T-helper 2 cell treated with Interferon-gamma antibody and Interleukin-4, amounts not matched to agents 100 ng/mL and 5 ng/mL, for 36 hours (primary cell): ENCODE measurements at regions not wholly inside any gene's neighbourhood (a gene's known extent, or its start where the extent isn't known, plus 50 kb on each side); places are given as distances from the start of the nearest gene placed in this dataset.

Experiments used
- intact Hi-C: fragments of 100-400 bp; cut with micrococcal nuclease; formaldehyde crosslinking; loops from one replicate; pipeline ENCODE4 v1.15.1; 2023

DNA sequence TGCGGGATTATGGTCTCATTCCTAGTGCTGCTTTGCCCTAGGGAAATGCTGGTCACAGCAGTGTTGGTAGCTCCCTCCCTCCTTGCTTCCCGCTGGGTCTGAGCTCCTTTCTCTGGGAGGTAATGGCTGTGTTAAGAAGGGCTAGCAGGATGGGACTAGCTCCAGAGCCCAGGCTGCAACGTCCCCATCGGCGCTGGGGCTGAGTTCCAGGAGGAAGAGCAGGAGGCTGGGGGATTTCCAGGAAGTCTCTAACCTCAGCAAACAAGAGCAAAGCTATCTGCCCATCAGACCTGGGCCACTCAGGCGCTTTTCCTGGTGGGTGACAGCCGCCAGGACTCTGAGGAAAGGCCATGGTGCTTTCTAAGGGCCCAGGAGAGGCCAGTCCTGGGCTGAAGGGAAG, 174.2 kb downstream of the DLL1 start:
- intact Hi-C loops: no loop called here

DNA sequence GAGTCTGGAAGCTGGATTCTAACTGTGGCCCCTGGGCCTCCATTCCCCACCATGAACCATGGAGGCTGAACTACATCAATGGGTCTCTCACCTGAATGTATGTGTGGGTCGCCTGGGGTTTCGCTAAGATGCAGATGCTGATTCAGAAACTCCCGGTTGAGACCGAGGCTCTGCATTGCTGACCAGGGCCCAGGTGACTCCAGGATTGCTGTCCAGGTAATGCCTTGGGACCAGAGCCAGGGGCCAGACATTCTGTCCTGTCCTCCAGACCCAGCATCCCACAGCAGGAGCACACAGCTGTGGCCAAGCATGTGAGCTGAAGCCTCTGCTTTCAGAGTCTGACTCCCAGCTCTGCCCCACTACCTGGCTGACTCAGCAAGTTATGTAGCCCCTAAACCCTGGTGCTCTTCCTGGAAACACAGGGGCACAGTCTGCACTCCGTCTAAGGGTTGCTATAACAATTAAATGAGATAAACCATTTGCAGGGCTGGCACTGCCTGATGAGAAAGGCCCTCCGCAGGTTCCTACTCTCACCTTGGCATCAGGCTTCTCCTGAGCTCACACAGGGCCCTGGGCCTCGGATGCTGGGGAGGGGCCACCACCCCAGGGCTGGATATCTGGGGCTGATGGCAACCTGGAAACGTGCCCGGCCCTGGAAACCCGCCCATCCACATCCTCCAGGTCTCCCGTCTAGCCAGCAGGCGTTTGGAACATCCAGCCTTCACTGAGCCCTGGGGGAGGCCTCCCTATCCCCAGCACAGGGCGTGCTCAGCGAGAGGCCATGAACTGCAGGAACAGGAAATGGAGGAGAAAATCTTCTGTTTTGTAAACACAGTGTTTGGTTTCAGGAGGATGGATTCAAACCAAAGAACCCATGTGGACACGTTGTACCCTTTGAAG, 175.7 kb downstream of the DLL1 start:
- intact Hi-C loops: no loop called here

DNA sequence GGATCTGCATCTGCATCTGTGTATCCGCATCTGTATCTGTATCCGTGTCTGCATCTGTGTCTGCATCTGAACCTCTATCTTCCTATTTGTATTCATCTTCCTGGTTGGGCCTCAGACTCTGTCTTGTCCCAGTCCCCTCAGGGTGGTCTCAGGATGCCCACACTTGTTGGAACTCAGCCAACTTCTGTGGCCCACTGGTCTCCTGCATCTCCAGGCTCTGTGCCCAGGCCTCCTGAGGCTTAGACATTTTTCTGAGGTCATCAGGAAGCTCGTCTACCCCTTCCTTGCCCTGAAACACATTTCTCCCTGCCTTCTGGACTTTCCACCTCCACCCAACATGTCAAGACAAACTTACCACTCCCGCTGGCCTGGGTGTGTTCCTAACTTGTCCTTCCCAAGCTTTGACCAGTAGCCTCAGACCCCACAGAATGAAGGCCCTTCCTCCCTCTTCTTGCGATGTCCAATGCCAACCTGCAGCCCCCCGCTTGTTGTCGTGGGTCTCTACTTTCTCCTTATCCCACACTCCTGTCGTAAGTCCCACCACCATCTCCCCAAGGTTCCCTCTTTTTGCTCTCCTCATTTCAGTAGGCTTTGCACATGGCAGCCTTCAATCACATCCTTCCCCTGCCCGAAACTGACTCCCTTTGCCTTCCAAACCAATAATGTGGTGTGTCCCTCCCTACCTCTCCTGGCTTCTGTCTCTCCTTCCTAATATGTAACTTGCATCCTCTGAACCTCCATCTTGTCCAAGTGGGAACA, 176.5 kb downstream of the DLL1 start:
- intact Hi-C loops: no loop called here

DNA sequence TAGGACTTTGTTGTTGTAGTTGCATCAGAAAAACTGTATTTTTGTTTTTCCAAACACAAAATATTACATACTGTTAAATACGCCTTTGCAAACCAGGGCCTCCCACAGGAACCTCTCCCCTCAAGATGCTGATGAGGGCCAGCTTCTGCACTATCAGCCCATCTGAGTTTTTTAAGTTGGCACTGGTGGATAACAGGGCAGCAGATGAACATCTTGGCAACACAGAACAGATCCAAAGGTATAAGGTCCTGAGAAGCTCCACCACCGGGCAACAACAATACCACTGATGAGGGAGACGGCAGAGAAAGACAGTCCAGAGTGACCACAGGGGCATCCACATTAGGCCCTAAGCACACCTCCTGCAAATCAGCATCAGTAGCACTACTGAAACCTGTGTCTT, 177.7 kb downstream of the DLL1 start:
- intact Hi-C loops: no loop called here

DNA sequence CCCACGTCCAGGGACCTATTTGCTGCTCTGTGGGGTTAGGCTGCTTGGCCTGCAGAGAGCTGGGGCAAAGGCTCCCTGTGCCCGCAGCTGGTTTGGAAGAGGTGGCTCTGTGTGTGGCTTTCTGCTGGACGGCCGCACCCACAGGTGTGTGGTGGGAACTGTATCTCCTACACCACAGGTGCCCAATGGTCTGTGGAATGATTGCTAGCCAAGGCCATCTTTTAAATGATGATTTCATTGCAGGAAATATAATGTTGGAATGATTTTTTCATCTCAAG, 178.4 kb downstream of the DLL1 start:
- intact Hi-C loops: no loop called here

DNA sequence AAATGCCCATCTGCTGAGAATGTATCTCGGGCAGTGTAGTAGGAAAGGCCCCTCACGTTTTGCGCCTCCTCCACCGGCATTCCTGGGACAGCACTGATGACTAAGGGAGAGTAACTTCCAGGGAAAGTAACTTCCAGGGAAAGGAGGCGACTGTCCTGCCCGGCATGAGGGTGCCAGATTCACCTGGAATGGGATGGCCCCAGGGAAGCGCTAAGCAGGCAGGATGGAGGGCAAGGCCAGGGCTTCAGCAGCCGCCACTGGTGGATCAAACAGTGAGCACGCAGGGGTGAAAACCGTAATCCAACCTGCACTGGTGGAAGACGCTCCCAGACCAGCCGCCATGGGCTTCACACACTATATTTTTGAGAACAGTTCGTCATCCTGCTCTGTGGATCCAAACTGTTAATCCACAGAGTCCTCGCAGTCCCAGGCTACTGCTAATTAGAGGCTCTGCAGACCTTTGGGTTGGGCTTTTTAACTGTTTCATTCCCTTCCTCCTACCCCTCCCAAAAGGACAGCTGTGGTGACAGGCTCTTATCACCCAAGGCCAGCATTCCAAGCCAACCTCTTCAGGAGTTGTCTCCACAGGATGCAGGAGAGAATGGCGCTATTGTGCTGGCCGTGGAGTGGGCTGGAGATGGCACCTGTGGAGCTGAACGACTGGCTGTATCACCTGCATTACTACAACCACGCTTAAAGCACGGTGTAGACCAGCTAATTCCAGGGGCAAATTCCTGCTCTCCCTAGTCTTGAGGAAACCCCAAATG, 178.9 kb downstream of the DLL1 start:
- intact Hi-C loops: no loop called here

DNA sequence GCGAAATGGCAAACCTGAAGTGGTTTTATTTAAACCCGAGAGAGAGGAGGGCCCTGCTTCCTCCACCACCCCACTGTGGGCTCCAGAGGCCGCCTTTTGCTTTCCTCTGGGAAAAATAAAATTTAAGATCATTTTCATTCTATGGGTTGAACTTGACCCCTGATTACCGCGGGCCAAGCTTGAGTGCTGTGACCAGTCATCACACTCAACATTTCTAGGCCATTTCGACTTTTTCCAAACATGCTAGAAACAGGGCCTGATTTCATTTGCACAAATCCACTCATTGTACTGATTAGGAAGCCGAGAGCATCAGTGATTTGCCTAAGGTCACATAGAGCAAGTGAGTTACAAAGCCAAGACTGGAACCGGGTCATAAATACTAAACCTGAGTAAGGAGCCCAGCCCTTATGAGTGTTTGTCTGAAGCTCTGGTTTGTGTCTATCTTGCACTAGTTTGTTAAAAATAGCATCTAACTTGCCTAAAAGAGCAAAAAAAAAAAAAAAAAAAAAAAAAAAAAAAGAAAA, 179.7 kb downstream of the DLL1 start:
- intact Hi-C loops: no loop called here

DNA sequence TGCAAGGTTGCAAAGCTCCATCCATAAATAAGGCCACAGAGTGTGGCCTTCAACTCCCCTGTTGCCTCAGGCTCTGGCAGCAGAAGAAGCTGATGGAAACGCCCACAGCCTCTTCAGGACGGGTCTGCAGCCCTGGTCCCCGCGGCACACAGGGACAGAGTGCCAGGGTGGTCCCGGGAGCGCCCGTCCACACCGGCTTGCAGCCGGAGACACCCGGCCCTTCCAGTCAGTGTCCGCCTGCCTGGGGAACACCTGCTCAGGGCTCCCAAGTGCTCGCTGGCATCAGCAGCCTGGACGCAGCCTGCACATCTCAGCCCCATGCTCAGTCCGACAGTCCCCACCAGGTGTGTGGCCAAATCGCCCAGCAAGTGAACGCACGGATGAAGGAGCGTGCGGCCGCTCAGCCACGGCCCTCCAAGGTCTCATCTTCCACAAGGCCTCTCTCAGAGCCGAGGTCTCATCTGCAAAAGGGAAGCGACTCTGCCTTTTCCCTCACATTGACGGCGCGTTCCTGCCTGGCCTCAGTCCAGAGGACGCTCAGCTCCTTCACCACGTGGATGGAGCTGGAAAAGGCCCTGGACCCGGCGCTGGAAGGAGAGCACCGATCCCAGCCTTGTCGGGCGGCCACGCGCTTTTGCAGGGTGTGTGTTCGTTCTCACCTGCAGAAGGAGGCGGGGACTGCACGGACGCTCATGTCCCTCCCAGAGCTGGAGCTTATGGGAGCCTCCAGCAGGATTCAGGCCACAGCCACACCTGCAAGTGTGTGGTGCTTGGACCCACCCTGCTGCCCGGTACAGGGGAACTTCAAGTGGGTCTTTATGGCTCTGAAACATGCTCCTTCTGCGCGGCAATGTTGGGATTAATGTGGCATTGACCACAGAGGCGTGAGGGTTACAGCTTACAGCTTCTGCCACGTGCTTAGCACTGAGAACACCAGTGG, 180.4 kb downstream of the DLL1 start:
- intact Hi-C loops: no loop called here

DNA sequence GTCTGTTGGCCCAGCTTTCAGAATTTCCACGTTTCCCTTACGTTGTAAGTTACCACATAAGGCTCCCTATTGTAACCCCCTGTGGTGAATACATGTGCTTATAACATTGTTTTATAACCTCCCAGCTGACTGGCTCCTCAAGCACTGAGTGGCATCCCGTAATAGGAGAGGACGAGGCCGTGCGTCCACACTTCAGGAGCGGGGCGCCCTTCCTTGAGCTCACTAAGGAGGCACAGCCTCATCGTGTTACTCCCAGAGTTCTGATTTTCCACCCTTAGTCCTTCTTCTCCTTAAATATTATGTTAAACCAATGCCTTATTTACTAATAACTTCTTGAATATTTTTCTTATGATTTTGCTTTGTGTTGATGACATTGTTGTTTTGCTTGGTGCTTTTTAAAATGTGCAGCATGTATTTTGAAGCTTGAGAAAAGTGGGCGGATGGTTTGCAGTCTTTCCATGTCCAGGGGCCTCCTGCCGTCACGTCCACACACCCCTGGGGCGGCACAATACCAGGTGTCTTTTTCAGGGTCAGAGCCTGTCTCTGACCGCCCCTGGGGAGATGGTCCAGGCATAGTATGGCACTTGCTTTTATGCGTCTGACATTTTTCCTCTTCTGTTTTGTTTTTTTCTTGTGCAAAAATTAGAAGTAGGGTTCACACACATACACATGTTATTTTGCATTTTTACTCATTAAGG, 181.8 kb downstream of the DLL1 start:
- intact Hi-C loops: no loop called here

DNA sequence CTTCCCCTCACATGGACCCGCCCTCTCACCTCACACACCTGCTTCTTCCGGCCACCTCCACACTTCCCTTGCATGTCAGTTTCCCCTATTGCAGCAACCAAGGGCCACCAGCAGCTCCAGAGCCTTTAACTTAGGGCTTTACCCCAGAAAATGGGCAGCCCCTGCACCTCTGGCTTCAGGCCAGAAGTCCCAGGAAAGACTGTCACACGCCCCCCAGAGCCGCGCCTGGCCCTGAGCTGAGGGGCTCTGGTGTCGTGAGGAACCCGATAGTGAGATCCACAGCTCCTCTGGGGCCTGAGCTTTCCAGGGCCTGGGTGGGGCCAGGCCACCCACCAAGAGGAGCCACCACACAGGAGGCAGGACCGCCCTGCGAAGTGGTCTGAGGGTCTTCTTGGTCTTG, 182.4 kb downstream of the DLL1 start:
- intact Hi-C loops: no loop called here

DNA sequence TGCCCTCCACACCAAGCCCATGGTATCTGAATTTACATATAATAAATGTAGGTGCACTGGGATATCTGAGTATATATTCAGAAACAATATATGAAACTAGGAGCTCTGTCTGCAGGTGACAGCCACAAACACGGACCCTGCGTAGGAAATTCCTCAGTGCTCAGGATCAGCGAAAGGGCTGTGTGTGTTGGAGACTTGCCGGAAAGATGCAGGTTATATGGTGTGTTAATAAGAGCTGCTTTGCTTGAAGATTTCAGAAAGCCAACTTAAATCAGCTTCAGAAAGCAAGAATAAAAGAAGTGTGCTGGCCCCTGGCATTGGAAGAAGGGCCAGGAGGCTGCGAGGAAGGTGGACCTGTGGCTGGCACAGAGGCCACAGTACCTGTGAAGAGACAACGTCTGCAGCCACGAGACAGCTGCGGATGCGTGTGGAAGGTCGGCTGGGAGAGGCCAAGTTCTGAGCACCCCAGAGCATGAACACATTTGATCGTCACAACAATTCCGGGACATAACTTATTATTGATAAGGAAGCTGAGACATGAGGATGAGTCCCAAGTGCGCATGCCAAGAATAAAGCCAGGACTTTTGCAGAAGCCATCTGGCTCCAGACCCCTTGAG, 183.2 kb downstream of the DLL1 start:
- intact Hi-C loops: no loop called here

DNA sequence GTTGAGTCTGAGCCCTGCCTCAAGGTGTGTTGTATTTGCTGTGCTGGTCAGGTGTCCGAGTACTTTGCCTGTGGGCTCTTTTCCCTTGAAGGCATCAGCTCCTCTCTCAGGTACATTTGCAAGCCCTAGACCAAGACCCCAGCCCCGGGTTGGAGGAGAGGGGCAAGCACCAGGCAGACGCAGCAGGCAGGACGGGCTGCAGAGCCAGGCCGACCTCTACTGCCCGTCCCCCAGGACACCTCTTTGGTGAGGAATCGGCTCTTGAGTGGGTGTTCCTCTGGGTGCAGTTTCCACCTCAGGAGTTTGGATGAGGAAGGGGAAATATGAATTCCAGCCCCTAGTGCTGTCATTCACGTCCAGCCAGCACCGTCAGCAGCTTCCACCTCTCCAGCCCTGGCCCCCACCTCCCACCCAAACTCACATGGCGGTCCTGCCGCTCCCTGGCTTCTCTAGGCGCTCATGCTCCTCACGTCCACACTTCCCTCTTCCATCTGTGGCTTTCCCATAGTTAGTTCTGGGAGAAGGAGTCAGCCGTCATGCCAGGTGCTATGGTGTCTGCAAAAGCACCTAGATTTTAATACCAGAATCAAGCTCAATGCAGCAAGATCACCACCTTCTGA, 183.9 kb downstream of the DLL1 start:
- intact Hi-C loops: no loop called here

DNA sequence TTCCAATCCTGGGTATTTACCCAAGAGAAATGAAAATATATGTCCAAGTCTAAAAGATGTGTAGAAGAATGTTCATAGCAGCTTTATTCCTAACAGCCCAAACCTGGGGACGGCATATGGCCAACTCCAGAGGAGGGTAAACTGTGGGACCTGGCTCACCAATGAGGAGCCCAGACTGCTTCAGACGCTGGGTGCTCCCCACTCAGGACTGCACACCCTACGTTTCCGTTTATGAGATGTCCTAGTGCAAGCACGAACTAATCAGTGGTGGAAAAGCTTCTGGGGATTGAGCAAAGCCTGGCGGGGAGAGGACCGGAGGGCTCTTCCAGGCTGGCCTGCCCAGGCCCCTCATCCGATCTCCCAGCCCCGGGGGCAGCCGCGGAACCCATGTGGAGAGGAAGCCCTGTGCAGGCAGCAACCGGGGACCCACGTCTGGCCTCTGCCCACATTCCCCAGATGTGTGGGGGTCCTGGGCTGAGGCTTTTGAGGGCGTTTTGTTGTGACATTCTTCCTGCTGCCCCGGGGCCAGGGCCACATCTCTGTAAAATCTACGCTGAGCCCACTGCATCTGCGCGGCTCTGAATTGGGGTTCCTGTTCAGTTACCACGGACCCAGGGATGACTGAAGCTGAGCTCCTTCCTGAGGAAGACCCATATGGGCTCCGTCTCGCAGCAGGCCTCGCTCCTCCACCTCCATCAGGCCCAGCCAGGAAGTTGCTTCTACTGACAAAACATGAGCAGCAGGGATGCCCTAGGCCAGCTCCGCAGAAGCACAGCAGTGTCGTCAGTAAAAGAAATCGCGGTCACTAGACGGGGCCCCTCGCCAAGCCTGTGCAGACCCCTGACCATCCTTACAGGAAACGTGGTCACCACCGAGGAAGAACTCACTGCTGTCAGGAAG, 188.0 kb downstream of the DLL1 start:
- intact Hi-C loops: no loop called here

DNA sequence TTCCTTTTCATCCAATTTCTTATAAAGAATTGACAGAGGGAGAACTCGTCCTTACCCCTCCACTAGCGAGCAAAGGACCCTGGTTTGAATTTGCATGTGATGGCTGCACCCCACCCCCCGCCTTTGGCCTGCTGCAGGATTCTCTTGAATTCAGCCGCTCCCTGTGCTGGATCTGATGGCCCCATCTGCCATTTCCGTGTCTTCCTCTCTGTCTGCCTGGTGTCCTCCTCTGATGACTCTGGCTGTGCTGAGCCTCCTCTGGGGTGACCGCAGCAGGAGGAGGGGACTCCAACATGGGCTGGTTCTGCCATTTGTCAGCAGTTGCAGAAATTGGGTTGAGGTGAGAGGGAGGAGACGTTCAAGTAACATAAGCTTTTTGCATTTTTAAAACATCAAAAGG, 188.8 kb downstream of the DLL1 start:
- intact Hi-C loops: no loop called here

DNA sequence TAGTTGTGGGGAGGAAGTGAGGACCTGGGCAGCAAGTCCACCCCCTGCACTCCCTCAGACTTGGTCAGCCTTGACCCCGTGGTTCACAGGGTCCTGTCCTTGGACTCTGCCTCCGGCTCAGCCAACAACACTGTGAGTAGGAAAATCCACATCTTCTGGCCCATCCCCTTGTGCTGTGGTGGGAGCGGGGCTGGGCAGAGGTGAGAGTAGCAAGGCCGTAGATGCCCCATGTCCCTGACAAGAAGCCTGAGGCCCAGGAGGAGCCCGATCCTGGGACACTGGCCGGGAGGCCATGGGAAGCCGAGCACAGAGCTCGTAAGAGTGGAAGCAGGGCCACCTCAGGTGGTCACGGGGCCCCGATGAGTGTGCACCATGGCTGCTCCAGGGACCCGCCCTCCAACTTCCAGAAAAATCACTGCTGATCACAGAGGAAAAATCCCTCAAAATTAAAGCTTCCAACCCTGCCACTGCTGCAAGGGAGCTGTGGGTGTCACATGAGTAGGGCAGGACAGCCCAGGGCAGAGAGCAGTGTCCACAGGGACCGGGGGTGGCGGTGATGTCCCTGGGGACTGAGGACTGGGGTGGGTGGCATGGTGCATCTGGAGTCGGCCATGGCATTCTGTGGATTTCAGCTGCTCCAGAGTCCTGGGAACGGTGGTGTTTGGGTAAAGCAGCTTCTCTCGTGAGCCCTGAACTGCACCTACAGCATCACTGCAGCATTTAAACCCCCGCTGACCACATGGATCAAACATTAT, 189.4 kb downstream of the DLL1 start:
- intact Hi-C loops: no loop called here

DNA sequence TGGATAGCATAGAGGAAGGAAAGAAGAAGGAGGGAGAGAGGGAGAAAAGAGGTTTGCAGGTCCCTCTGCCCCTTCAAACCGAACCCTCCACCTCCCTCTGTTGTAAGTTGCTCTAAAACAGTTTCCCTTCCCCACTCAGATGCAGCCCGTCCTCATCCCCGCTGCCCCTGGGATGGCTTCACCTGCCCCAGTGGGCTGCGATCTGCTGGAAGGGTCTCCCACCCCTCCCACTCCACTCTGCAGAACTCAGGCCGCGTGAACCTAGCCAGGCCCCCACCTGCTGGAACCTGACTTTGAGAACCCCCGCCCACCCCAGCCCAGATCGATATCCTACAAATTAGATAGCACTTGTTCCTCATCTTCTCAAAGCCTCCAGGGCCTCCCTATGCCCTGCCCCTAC, 190.8 kb downstream of the DLL1 start:
- intact Hi-C loops: no loop called here

DNA sequence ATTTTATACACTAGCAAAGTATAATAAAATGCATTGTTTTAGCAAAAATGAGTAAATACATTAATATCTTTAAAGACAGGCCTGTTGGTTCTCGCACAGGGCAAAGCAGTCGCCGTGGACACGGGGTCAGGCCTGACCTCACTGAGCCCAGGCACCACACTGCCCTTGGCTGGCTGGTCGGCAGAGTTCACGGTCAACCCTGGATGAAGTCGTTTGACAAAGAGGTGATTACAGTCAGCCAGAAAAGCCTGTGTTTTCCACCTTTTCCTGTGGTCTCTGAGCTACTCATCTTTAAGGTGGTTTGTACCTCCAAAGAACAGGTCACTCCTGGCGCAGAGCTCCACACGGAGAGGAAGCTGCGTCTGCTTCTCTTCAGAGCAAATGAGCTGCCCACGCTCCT, 191.5 kb downstream of the DLL1 start:
- intact Hi-C loops: no loop called here
